Activated T-helper 1 cell treated with anti-CD3 and anti-CD28 coated beads, Interleukin-12 subunit alpha, Interleukin-12 subunit beta, Interleukin-2, Interleukin-4 antibody, amounts not matched to agents 30 ng/mL and 10 ng/mL and 1 ng/mL, durations not matched to agents 14 hours and 24 hours and 36 hours (primary cell): ENCODE measurements at regions not wholly inside any gene's neighbourhood (a gene's known extent, or its start where the extent isn't known, plus 50 kb on each side); places are given as distances from the start of the nearest gene placed in this dataset.

Experiments
- DNase-seq: peaks from one replicate; pipeline ENCODE4 v3.0.0; 2021; ENCODE audit warnings: low spot score
- H3K27ac Mint-ChIP-seq: one replicate; pipeline ENCODE4 v1.8.0; 2021; ENCODE audit warnings: mild to moderate bottlenecking, mixed read lengths
- H3K27me3 Mint-ChIP-seq: one replicate; pipeline ENCODE4 v1.8.0; 2022; ENCODE audit warnings: mild to moderate bottlenecking, moderate library complexity, mixed read lengths; ENCODE audit not compliant: insufficient read depth
- H3K36me3 Mint-ChIP-seq: one replicate; pipeline ENCODE4 v1.8.0; 2021; ENCODE audit warnings: low read depth, mixed read lengths
- H3K4me1 Mint-ChIP-seq: one replicate; pipeline ENCODE4 v1.8.0; 2021; ENCODE audit warnings: low read depth, mixed read lengths
- H3K4me3 Mint-ChIP-seq: one replicate; pipeline ENCODE4 v1.8.0; 2021; ENCODE audit warnings: mild to moderate bottlenecking, moderate library complexity, mixed read lengths
- H3K9me3 Mint-ChIP-seq: one replicate; pipeline ENCODE4 v1.8.0; 2021; ENCODE audit warnings: mixed read lengths
- intact Hi-C: fragments of 100-400 bp; cut with micrococcal nuclease; formaldehyde crosslinking; loops from one replicate; pipeline ENCODE4 v1.15.1; 2024

DNA sequence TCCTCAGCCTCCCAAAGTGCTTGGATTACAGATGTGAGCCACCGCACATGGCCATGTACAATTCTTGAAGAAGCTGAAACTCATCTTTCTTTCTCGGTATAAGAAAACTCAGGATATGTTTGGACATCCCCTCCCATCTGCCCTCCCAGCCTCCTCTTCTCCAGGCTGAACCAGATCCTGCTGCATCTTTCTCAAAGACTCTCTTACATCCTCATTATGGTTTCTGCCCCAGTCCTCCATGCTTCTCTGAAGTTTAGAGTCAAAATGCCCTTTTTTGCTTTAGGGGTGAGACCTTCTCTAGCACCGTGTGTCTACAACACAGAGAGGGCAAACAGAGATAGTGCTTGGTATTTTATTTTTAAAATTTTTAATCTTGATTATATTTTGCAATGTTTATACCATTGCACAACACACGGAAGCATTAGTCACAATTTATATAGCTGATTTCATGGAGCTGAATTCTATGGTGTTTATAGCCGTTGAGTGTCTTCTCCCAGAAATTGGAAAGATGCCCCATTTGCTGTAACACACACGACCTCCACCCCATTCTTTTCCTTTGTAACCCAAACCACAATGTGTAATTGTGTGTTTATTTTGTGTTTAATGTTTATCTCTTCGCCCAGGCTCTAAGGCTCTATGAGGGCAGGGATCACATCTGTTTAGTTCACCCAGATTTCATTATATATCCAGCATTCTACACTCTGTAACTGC, 206.0 kb upstream of the TNP1 start:
- Mint-ChIP-seq H3K9me3 (peaks cover 9% of the 10 kb centered on the region), H3K36me3 (no peaks in the 10 kb centered on the region), H3K27ac (no peak overlapping the region), H3K4me1 (no peaks in the 10 kb centered on the region), H3K27me3 (no peaks in the 10 kb centered on the region), H3K4me3 (no peak overlapping the region)
- intact Hi-C loops, result no loop called here
- no peak for DNase-seq

DNA sequence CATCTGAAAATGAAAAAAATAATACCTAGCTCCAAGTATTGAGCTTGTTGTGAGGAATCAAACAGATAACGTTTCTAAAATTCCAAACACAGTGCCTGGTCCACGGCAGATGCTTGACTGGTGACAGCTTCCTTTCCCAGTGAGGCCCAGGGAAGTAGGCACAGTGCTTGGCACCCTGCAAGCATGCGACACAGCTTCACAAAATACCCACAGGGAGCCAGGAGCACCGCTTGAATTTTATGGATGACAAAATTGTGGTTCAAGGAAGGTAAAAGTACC, 205.1 kb upstream of the TNP1 start:
- intact Hi-C loops, result no loop called here
- Mint-ChIP-seq H3K4me3 (no peak overlapping the region), H3K4me1 (no peaks in the 10 kb centered on the region), H3K27ac (no peak overlapping the region), H3K9me3 (peaks cover 9% of the 10 kb centered on the region), H3K27me3 (no peaks in the 10 kb centered on the region), H3K36me3 (no peaks in the 10 kb centered on the region)
- no peak for DNase-seq

DNA sequence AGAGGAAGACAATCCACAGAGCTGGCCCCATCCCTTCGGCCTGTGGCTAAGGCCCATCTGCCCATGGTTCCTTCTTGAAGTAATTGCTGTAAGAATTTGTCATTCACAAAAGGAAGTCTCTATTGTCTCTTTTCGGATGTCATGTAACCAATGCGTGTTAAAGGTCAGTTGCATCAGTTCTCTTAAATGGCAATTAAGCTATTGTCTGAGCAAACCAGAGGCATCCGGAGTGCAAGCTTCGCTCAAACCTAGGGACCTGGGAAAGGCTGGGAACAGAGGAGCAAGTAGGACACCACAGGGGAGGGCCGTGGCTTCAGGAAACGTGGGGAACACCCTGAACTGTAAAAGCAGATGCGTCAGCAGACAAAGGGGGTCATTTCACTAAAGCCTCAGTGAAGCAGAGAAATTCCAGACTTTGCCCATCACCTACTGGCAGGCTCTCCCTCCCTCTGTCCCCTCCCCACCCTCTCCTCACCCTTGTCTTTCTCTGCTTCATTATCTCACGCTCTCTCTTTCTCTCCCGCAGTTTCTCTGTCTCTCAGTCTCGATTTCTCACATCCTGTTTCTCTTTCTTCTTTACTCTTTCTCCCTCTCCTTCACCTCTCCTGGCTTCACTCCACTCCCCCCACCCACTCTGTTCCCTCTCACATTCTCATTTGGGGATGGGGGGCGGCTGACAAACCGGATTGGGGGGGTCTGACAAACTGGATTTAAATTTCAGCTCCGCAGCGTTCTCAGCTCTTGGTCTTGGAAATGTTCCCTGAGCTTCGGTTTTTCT, 204.6 kb upstream of the TNP1 start:
- intact Hi-C loops, result no loop called here
- no peaks in the 10 kb centered on the region for H3K27me3 Mint-ChIP-seq
- H3K4me3 Mint-ChIP-seq, result no peak overlapping the region
- H3K4me1 Mint-ChIP-seq, result no peaks in the 10 kb centered on the region
- H3K9me3 Mint-ChIP-seq, result peaks cover 9% of the 10 kb centered on the region
- DNase-seq, result no peak
- no peaks in the 10 kb centered on the region for H3K36me3 Mint-ChIP-seq
- no peak overlapping the region for H3K27ac Mint-ChIP-seq

DNA sequence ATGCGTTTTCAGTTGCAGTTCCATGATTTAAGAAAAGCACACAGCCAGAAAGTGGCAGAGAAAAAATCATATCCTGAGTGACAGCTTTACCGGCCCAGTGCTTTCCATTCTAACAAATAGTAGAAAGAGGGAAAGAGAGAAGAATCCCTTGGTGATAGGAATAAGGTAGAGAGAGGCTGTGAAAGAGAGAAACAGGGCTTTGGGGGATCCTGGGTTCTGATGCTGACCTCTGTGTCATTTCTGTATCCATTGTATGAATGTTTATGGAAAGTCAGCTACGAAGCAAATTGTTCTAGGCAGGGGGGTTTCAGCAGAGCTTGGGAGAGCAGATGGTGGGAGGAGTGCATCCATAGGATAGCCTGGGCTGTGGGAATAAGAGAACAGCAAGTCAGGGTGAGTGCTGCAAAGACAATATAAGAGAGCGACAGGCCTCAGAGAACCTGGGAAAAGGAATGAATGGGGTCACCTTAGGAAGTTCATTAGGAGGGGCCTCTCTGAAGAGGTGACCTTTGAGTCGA, 203.4 kb upstream of the TNP1 start:
- Mint-ChIP-seq H3K4me3 (no peak overlapping the region), H3K36me3 (no peaks in the 10 kb centered on the region), H3K4me1 (no peaks in the 10 kb centered on the region), H3K9me3 (peaks cover 9% of the 10 kb centered on the region), H3K27ac (no peak overlapping the region), H3K27me3 (no peaks in the 10 kb centered on the region)
- no peak for DNase-seq
- intact Hi-C loops, result no loop called here

DNA sequence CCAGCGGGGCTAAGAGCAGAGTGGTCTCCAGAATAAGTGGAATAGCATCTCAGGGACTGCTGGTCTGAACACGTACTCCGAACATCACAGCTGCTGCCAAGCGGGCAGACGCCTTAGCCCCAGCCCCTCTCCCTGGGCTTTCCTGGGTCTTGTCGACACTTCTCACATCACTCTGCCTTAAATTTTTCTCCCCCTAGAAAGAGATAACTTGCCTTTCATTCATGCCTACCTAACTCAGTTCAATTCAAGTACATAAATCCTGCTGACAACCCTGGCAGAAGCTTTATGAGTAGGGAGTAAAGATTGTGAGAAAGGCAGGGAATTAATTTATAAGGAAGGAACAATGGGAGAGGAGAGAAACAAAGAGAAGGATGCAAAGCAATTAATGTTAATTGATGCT, 202.9 kb upstream of the TNP1 start:
- Mint-ChIP-seq H3K36me3 (no peaks in the 10 kb centered on the region), H3K4me1 (no peaks in the 10 kb centered on the region), H3K4me3 (no peak overlapping the region), H3K9me3 (peaks cover 8% of the 10 kb centered on the region), H3K27me3 (peaks cover 2% of the 10 kb centered on the region), H3K27ac (no peak overlapping the region)
- no peak for DNase-seq
- intact Hi-C loops, result no loop called here

DNA sequence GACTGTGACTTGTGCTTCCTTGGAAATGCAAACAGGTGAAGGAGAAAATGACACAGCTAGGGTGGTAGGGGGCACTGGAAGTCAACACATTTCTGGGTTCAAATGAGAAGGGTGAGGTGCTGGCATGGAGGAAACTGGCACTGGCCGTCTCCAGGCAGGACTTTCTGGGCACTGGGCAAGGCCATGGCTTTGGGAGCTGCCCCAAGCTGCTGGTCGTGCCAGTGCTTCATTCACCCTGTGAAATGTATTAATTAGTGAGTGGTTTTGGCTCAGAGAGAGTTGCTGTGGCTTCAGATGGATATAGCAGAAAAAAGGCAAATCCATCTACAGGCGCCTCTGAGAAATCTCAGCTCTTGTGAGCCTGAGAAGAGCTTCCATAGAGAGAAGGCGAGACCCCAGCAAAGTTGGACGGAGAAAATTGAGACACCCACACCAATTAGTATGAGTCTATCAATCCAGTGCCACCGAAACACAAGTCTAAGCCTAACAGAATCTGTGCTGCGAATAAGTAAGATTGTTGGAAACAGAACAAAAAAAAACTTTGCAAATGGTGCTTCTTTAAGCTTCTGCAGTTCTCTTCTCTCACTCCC, 202.1 kb upstream of the TNP1 start:
- DNase-seq, result no peak
- Mint-ChIP-seq H3K4me1 (no peaks in the 10 kb centered on the region), H3K27ac (no peak overlapping the region), H3K4me3 (no peak overlapping the region), H3K36me3 (no peaks in the 10 kb centered on the region), H3K9me3 (peaks cover 4% of the 10 kb centered on the region), H3K27me3 (peaks cover 4% of the 10 kb centered on the region)
- intact Hi-C loops, result no loop called here

DNA sequence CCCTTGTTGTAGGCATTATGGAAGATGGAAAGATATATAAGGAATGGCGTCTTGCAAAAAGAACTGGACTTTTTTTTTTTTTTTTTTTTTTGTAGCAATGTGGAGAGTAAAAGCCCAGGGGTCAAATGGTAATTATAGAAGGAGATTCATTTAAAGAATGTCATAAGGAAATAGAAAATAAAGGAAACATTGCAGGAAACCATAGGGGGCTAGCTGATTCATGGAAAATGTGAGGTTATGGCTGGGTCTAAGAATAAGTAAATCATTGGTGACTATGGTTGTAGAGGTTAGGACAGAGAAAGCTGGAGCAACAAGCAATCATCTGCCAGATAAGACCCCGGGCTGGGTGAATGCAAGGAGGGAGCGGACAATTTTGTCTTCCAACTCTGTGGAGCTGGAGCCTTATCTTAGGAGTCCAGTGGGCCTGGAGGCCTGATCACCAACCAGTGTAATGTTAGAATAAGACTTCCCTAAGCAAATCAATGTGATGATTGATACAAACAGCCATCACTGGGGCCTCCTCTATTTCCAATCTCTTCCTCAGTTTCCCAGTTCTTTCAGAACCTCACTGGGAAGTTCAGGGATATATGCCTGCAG, 201.2 kb upstream of the TNP1 start:
- H3K36me3 Mint-ChIP-seq, result no peaks in the 10 kb centered on the region
- no peak for DNase-seq
- no peak overlapping the region for H3K27ac Mint-ChIP-seq
- intact Hi-C loops, result no loop called here
- H3K27me3 Mint-ChIP-seq, result peaks cover 4% of the 10 kb centered on the region
- H3K9me3 Mint-ChIP-seq, result no peaks in the 10 kb centered on the region
- no peak overlapping the region for H3K4me3 Mint-ChIP-seq
- no peaks in the 10 kb centered on the region for H3K4me1 Mint-ChIP-seq

DNA sequence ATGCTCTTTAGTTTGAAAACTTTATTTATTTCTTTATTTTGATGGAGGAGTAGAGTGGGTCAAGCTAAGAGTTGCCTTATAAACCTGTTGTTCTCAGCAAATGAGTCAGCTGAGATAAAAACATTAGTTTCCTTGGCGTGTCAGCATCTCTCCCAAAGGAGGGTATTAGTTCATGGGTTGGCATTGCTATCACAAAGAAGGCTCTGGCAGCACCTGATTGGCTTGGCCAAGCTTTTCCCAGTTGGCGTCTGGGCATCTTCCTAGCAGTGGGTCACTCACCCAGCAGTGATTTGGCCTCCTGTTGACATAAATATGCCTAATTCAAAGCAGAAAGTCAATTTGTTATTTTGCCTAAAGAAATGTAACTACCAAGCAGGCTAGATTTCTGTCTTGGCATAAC, 200.7 kb upstream of the TNP1 start:
- Mint-ChIP-seq H3K36me3 (no peaks in the 10 kb centered on the region), H3K9me3 (no peaks in the 10 kb centered on the region), H3K27ac (no peak overlapping the region), H3K4me1 (no peaks in the 10 kb centered on the region), H3K4me3 (no peak overlapping the region), H3K27me3 (peaks cover 4% of the 10 kb centered on the region)
- no peak for DNase-seq
- intact Hi-C loops, result no loop called here

DNA sequence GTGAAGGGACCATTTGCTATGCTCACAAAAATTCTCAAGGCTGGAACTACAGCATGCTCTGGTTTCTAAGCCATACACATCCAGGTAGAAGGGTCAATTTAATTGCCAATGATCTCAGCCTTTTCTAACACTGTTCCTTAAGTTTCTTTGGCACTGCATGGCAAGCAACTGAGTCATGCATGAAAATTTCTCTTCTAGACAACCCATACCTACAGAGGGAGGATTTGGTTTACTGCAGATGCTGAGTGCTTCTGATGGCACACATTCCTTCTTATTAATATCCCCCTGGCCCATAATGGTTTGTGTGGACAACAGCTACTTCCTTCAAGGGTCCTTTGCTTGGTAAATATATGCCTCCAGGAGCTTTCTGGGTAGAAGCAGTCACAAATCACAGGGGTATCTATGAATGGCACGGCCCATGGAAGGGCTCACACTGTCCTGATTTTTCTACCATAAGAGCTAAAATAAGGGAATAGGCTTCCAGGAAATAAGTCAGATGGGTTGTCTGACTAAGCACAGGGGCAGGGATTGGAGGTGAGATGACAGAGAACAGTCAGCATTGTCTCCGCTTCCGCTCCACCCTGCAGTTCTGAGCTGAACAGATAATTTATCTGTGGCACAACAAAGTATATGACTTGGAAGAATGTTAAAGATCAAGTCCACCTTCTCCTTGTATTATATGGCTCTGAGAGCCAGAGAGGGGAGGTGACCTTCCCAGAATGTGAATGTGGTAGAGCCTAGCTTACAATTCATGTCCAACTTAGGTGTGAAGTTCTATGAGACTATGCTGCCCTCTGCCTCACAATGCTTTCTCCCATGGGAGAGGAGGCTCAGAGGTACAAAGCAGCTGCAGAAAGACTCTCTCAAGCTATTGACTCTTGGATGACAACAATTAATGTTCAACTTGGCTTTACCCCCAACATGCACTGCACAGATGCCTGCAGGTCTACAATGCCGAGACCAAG, 199.2 kb upstream of the TNP1 start:
- Mint-ChIP-seq H3K4me1 (no peaks in the 10 kb centered on the region), H3K4me3 (no peak overlapping the region), H3K9me3 (no peaks in the 10 kb centered on the region), H3K27me3 (peaks cover 6% of the 10 kb centered on the region), H3K27ac (no peak overlapping the region), H3K36me3 (no peaks in the 10 kb centered on the region)
- DNase-seq, result no peak
- intact Hi-C loops, result no loop called here

DNA sequence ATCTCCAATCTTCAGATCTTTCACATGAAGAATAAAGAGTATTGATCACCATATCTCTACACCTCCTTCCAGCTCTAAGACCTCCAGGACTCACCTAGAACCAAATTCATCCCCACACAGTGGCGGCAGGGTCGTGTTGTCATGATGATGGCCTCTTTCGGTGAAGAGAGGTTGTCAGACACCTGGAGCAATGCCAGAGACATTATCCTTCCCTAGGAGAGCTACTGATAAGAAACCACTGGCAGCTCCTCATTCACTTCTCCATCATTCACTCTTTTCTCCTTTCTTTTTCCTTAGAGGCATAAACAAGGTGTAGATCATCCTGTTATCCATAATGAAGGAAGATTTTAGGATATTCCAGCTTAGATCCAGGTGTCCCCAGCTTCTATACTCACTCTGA, 197.9 kb upstream of the TNP1 start:
- Mint-ChIP-seq H3K4me1 (no peaks in the 10 kb centered on the region), H3K9me3 (no peaks in the 10 kb centered on the region), H3K36me3 (no peaks in the 10 kb centered on the region), H3K4me3 (no peak overlapping the region), H3K27ac (no peak overlapping the region), H3K27me3 (peaks cover 6% of the 10 kb centered on the region)
- intact Hi-C loops, result no loop called here
- no peak for DNase-seq

DNA sequence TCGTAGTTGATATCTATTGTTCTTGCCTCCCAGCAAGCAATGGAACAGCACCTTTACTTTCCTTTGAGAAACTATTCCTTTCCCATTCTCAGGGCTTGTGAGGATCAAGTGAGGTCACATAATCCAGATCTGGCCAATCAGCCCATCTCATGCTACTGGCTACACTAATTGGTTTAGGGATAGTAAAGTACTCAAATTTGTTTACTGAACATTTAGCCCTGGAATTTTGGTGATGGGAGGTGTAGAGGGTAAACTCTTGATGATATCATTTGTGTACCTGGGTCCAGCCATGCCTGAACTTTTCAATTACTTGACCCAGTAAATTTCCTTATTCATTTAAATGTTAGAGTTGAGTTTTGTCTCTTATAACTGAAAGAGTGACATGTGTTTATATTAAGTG, 195.8 kb upstream of the TNP1 start:
- H3K9me3 Mint-ChIP-seq, result no peaks in the 10 kb centered on the region
- no peaks in the 10 kb centered on the region for H3K4me1 Mint-ChIP-seq
- H3K36me3 Mint-ChIP-seq, result no peaks in the 10 kb centered on the region

DNA sequence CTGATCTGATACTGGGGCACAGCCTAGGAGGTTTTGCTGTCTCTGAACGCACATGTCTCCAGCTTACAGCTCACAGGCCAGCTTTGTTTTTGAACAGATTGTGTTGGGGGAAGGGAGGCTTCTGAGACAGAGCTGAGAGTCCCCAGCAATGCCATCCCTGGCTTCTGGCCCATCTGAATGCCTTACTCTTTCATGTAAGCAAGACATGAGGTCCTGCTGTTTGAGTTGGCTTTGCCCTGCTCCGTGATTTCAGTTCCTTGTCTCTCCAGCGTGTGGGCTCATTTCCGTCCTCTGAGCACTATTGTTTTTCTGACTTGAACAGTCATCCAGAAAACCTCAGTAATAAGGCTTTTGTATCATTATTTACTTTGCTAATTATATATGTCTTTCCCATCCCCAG, 194.9 kb upstream of the TNP1 start:
- Mint-ChIP-seq H3K9me3 (no peaks in the 10 kb centered on the region), H3K27me3 (peaks cover 11% of the 10 kb centered on the region), H3K36me3 (no peaks in the 10 kb centered on the region), H3K4me1 (no peaks in the 10 kb centered on the region), H3K4me3 (no peak overlapping the region), H3K27ac (no peak overlapping the region)
- intact Hi-C loops, result no loop called here
- no peak for DNase-seq

More for the DNA sequence above, 195.8 kb upstream of the TNP1 start:
- no peak for DNase-seq
- intact Hi-C loops, result no loop called here
- Mint-ChIP-seq H3K27me3 (peaks cover 10% of the 10 kb centered on the region), H3K27ac (no peak overlapping the region), H3K4me3 (no peak overlapping the region)
